ENCODE measurements at regions not wholly inside any gene's neighbourhood (a gene's known extent, or its start where the extent isn't known, plus 50 kb on each side); places are given as distances from the start of the nearest gene placed in this dataset.

DNA sequence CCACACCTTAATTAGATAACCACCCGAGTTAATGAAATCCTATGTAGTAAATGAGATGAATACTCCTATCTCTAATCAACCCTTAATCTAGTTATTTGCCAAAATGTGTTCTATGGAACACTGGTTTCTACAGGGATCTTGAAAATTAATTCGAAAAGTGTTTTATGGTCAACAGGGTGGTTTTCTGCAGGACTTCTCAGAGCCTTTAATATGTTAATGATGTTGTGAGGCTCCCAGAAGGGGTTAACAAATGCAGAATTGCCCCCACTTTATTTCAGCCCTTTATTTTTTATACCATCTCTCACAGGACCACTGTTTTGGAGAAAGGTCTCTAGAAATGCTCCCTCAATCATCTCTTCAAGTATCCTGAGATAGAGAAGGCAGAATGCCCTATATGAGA, 153.1 kb upstream of the RPH3A start:
- TF ChIP-seq, protein P1, sequence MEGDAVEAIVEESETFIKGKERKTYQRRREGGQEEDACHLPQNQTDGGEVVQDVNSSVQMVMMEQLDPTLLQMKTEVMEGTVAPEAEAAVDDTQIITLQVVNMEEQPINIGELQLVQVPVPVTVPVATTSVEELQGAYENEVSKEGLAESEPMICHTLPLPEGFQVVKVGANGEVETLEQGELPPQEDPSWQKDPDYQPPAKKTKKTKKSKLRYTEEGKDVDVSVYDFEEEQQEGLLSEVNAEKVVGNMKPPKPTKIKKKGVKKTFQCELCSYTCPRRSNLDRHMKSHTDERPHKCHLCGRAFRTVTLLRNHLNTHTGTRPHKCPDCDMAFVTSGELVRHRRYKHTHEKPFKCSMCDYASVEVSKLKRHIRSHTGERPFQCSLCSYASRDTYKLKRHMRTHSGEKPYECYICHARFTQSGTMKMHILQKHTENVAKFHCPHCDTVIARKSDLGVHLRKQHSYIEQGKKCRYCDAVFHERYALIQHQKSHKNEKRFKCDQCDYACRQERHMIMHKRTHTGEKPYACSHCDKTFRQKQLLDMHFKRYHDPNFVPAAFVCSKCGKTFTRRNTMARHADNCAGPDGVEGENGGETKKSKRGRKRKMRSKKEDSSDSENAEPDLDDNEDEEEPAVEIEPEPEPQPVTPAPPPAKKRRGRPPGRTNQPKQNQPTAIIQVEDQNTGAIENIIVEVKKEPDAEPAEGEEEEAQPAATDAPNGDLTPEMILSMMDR (IDR thresholded peaks at IDR 0.05): no peak
- no peak for TF ChIP-seq POLR2A (IDR thresholded peaks at IDR 0.05)
